ENCODE measurements at regions not wholly inside any gene's neighbourhood (a gene's known extent, or its start where the extent isn't known, plus 50 kb on each side); places are given as distances from the start of the nearest gene placed in this dataset.

DNA sequence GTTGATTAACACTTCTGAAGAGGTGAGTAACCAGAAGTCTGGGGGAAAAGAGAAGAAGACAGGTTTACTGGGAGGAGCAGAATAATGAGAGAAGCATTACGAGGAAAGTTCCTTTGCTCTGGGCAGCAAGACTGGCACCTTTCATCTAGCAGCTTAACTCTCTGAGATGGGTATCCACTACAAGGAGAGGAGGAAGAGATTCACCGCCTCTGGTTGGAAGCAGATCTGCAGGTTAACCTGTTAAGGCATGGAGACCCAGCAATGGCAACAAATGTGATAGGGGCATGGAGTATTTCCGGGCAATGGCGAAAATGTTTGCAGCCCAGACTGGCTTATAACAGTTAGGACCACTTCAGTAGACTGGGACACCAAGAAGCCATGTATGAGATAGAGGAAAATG is 162.2 kb downstream of the TFEC start:
- Histone ChIP-seq H3K4me2 (ENCODE audit: insufficient read depth in 1 of 2, low read depth in 2 of 2, low read length in 2 of 2) (no peak overlapping the region), H3K4me3 (ENCODE audit: extremely low read depth in 1 of 4, insufficient read depth in 2 of 4, low read depth in 3 of 4, low read length in 4 of 4) (no peak overlapping the region), H3K79me1 (ENCODE audit: low read depth, low read length) (no peaks in the 10 kb centered on the region), H3K18ac (ENCODE audit: extremely low read depth, low read length) (no peak overlapping the region), H4K8ac (ENCODE audit: extremely low read depth, insufficient read depth, low read length) (no peak overlapping the region), H4K5ac (ENCODE audit: insufficient read length, low read depth, low read length) (no peak overlapping the region), H2BK12ac (ENCODE audit: low read depth, low read length) (no peak overlapping the region), H2AFZ (ENCODE audit: low read length) (no peak overlapping the region), H2BK15ac (ENCODE audit: low read length) (no peak overlapping the region), H2AK5ac (ENCODE audit: low read depth, low read length) (no peak overlapping the region), H3K9ac (replicated peaks in 1 of 4; ENCODE audit: extremely low read depth in 1 of 4, low read depth in 3 of 4, low read length in 3 of 4) (no peak overlapping the region), H3K79me2 (ENCODE audit: control insufficient read depth in 1 of 2, insufficient read depth in 2 of 2, low read length in 2 of 2) (no peaks in the 10 kb centered on the region), H3K23me2 (ENCODE audit: low read depth, low read length) (no peaks in the 10 kb centered on the region), H3K36me3 (ENCODE audit: control insufficient read depth in 2 of 4, insufficient read depth in 4 of 4, low read length in 3 of 4) (no peaks in the 10 kb centered on the region), H4K91ac (replicated peaks; ENCODE audit: insufficient read length, low read length) (no peak overlapping the region), H4K20me1 (replicated peaks in 1 of 2; ENCODE audit: control insufficient read depth in 1 of 2, insufficient read depth in 2 of 2, low read length in 2 of 2) (no peaks in the 10 kb centered on the region), H3K23ac (ENCODE audit: insufficient read length) (no peak overlapping the region), H3K4ac (replicated peaks; ENCODE audit: insufficient read length, low read depth, low read length) (no peak overlapping the region), H3K27me3 (replicated peaks in 1 of 4; ENCODE audit: control insufficient read depth in 3 of 4, extremely low read depth in 1 of 4, insufficient read depth in 3 of 4, low read length in 3 of 4) (no peaks in the 10 kb centered on the region), H3K4me1 (replicated peaks in 1 of 4; ENCODE audit: control insufficient read depth in 3 of 4, insufficient read depth in 4 of 4, low read length in 3 of 4) (no peaks in the 10 kb centered on the region), H3K9me3 (ENCODE audit: insufficient read depth in 2 of 2, low read depth in 1 of 2, low read length in 1 of 2) (no peaks in the 10 kb centered on the region), H3K14ac (ENCODE audit: insufficient read length) (no peak overlapping the region), H2BK20ac (ENCODE audit: low read length) (no peak overlapping the region), H3K56ac (replicated peaks; ENCODE audit: insufficient read length, low read depth, low read length) (no peak overlapping the region), H2BK5ac (ENCODE audit: low read depth, low read length) (no peak overlapping the region), H3K27ac (ENCODE audit: low read depth, low read length) (no peak overlapping the region), H2BK120ac (replicated peaks; ENCODE audit: low read depth, low read length) (no peak overlapping the region)
- POLR2A ChIA-PET (ENCODE audit: partially characterized antibody): no interaction called here
- 92% methylated on average over 4 of the region's 4 CpGs; no CpG with 5 or more reads in 1 of the 2 experiments for WGBS, 2 experiments (ENCODE audit: extremely low coverage in 1 of 2, insufficient coverage in 1 of 2, insufficient read length in 1 of 2, insufficient replicate concordance in 2 of 2, low coverage in 1 of 2, low lambda C conversion rate in 2 of 2, missing lambda C conversion rate in 1 of 2)
- FAIRE-seq (no peak), DNase-seq (ENCODE audit: low read depth in 1 of 2, low spot score in 2 of 2) (no peak)
- CTCF ChIA-PET (ENCODE audit: partially characterized antibody): interaction anchor here (1.0 kb wide), 1 partner anchor 31 kb away, joined by 5 read pairs; no protein-coding TSS in a partner anchor
- peak in 1 of 3 experiments; percentile 27; a peak in 1 of 4 replicates for TF ChIP-seq CTCF (IDR thresholded peaks at IDR 0.05; ENCODE audit: control extremely low read depth in 1 of 3, insufficient read depth in 1 of 3, low read depth in 1 of 3, low read length in 3 of 3)
- no peak for TF ChIP-seq BACH1 (IDR thresholded peaks at IDR 0.05; ENCODE audit: low read length)
- no peak for TF ChIP-seq CTBP2 (IDR thresholded peaks at IDR 0.05; ENCODE audit: borderline replicate concordance, insufficient read depth, insufficient read length, low read length)
- TF ChIP-seq SIX5 (IDR thresholded peaks at IDR 0.05; ENCODE audit: low read depth, low read length): no peak
- TF ChIP-seq GTF2F1 (IDR thresholded peaks at IDR 0.05; ENCODE audit: borderline replicate concordance, low read depth, low read length): no peak
- TF ChIP-seq, protein P1, sequence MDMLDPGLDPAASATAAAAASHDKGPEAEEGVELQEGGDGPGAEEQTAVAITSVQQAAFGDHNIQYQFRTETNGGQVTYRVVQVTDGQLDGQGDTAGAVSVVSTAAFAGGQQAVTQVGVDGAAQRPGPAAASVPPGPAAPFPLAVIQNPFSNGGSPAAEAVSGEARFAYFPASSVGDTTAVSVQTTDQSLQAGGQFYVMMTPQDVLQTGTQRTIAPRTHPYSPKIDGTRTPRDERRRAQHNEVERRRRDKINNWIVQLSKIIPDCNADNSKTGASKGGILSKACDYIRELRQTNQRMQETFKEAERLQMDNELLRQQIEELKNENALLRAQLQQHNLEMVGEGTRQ (IDR thresholded peaks at IDR 0.05; ENCODE audit: low read length): no peak
